HT1080 (cell line): ENCODE measurements at regions not wholly inside any gene's neighbourhood (a gene's known extent, or its start where the extent isn't known, plus 50 kb on each side); places are given as distances from the start of the nearest gene placed in this dataset.

Source experiments
- DNase-seq: peaks from one replicate; pipeline ENCODE4 v3.0.0-alpha.2; 2015; ENCODE audit warnings: low read depth

- DNase-seq, result no peak
Observed at GRCh38 chr9:70478963-70479641, 64.6 kb upstream of the KLF9 start.

- DNase-seq, result no peak
Observed at GRCh38 chr9:70477907-70478480, 63.5 kb upstream of the KLF9 start.

GRCh38 chr9:70477146-70477745 is 62.8 kb upstream of the KLF9 start:
- peak; percentile 87 for DNase-seq

GRCh38 chr9:70475211-70475610 is 60.8 kb upstream of the KLF9 start:
- no peak for DNase-seq

- no peak for DNase-seq
Observed at GRCh38 chr9:70474413-70474812, 60.0 kb upstream of the KLF9 start.

- no peak for DNase-seq
Observed at GRCh38 chr9:70472268-70473249, 58.1 kb upstream of the KLF9 start.

GRCh38 chr9:70470050-70471015 is 55.9 kb upstream of the KLF9 start:
- DNase-seq, result peak; percentile 12

- DNase-seq, result no peak
Observed at GRCh38 chr9:70468291-70468690, 53.8 kb upstream of the KLF9 start.

- DNase-seq, result peak; percentile 89
Observed at GRCh38 chr9:70466976-70467561, 52.6 kb upstream of the KLF9 start.

GRCh38 chr9:70465904-70466303 is 51.4 kb upstream of the KLF9 start:
- no peak for DNase-seq

GRCh38 chr9:70465398-70465797 is 50.9 kb upstream of the KLF9 start:
- no peak for DNase-seq
